ENCODE measurements at regions not wholly inside any gene's neighbourhood (a gene's known extent, or its start where the extent isn't known, plus 50 kb on each side); places are given as distances from the start of the nearest gene placed in this dataset.

DNA sequence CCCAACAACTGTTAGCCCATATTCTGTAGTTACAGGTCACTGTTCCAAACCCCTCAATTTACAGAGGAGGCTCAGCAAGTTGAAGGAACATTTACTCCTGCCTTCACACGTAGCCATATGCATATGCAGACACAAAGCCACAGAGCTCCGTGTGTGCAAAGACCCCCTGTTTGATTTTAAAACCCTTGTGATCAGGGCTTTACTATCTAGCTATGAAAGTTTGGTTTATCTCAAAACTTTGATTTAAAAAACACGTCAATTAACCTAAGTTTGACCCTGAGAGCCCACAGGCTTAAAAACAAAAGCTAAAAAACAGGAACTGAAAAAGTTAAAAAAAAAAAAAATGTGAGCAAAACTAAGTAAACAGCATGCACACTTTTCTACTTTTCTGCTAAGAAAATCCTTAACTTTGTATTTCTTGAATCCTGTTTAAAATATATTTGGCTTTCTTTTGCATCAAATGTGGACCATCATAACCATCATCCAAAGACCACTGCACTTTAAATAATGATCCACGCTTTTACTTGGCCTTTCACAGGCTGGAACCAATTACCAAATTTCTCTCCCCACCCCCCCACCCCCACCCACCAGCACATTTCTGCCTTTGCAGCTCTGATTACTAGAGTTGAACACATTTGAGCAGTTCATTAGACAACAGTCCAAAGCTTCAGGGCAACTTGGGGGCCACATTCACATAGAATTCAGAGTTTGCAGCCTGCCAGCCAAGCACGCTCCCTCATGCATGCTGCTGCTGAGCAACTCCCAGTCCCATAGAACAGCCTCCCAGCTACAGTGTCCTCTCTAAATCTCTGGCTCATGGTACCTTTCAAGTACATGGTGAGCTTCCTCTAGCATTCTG is 128.8 kb upstream of the MAP3K1 start:
- H3K4me3 ChIP-seq: no peak overlapping the region
- H3K27ac ChIP-seq: no peak overlapping the region
- ATAC-seq: no peak
- intact Hi-C loops (cut with DNase I): no loop called here
- no peaks in the 10 kb centered on the region for H3K36me3 ChIP-seq
- no peaks in the 10 kb centered on the region for H3K27me3 ChIP-seq
- DNase-seq: no peak
- TF ChIP-seq, protein P1, sequence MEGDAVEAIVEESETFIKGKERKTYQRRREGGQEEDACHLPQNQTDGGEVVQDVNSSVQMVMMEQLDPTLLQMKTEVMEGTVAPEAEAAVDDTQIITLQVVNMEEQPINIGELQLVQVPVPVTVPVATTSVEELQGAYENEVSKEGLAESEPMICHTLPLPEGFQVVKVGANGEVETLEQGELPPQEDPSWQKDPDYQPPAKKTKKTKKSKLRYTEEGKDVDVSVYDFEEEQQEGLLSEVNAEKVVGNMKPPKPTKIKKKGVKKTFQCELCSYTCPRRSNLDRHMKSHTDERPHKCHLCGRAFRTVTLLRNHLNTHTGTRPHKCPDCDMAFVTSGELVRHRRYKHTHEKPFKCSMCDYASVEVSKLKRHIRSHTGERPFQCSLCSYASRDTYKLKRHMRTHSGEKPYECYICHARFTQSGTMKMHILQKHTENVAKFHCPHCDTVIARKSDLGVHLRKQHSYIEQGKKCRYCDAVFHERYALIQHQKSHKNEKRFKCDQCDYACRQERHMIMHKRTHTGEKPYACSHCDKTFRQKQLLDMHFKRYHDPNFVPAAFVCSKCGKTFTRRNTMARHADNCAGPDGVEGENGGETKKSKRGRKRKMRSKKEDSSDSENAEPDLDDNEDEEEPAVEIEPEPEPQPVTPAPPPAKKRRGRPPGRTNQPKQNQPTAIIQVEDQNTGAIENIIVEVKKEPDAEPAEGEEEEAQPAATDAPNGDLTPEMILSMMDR (IDR thresholded peaks at IDR 0.05): no peak
- peaks cover 5% of the 10 kb centered on the region for H3K4me1 ChIP-seq
- no peaks in the 10 kb centered on the region for H3K9me3 ChIP-seq

- Histone ChIP-seq H3K27me3 (no peaks in the 10 kb centered on the region), H3K9me3 (no peaks in the 10 kb centered on the region), H3K36me3 (no peaks in the 10 kb centered on the region), H3K4me3 (no peak overlapping the region), H3K27ac (no peak overlapping the region), H3K4me1 (peaks cover 5% of the 10 kb centered on the region)
- no peak for ATAC-seq
- DNase-seq: no peak
- intact Hi-C loops (cut with DNase I): no loop called here
- TF ChIP-seq, protein P1 (IDR thresholded peaks at IDR 0.05): no peak
Observed at GRCh38 chr5:56685503-56686217, 129.7 kb upstream of the MAP3K1 start.

- ATAC-seq (no peak), DNase-seq (no peak)
- Histone ChIP-seq H3K27me3 (no peaks in the 10 kb centered on the region), H3K4me1 (peaks cover 5% of the 10 kb centered on the region), H3K27ac (no peak overlapping the region), H3K4me3 (no peak overlapping the region), H3K36me3 (no peaks in the 10 kb centered on the region), H3K9me3 (no peaks in the 10 kb centered on the region)
- intact Hi-C loops (cut with DNase I): no loop called here
- TF ChIP-seq, protein P1 (IDR thresholded peaks at IDR 0.05): no peak
Observed at GRCh38 chr5:56684159-56684558, 131.2 kb upstream of the MAP3K1 start.

GRCh38 chr5:56683733-56684132 is 131.6 kb upstream of the MAP3K1 start:
- H3K4me1 ChIP-seq: peaks cover 5% of the 10 kb centered on the region
- H3K9me3 ChIP-seq: no peaks in the 10 kb centered on the region
- no peak overlapping the region for H3K27ac ChIP-seq
- TF ChIP-seq, protein P1 (IDR thresholded peaks at IDR 0.05): no peak
- DNase-seq (no peak), ATAC-seq (no peak)
- intact Hi-C loops (cut with DNase I): no loop called here
- no peak overlapping the region for H3K4me3 ChIP-seq
- no peaks in the 10 kb centered on the region for H3K27me3 ChIP-seq
- no peaks in the 10 kb centered on the region for H3K36me3 ChIP-seq

DNA sequence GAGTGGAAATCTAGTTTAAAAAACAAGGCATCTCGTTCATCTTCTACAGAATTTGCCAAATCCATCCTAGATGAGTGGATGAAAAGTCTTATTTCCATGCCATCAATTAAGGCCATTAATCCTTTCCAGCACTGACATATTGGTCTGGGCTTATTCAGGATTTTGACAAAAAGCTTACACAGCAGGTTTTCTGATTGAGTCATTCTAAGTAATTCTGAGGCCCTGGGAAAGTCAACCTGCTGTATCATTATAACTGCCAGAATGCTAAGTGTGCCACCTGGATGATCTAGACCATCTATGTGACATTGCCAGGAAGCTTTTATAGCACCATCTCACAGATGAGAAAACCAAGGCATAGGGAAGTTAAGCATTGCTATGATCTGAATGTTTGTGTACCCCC is 132.1 kb upstream of the MAP3K1 start:
- no peak for ATAC-seq
- H3K4me3 ChIP-seq: no peak overlapping the region
- H3K9me3 ChIP-seq: no peaks in the 10 kb centered on the region
- DNase-seq: no peak
- no peaks in the 10 kb centered on the region for H3K27me3 ChIP-seq
- no peak overlapping the region for H3K27ac ChIP-seq
- intact Hi-C loops (cut with DNase I): no loop called here
- no peaks in the 10 kb centered on the region for H3K36me3 ChIP-seq
- H3K4me1 ChIP-seq: peaks cover 5% of the 10 kb centered on the region
- TF ChIP-seq, protein P1 (IDR thresholded peaks at IDR 0.05): no peak

All from upper lobe of right lung (tissue), 1 donor.